ENCODE measurements at regions not wholly inside any gene's neighbourhood (a gene's known extent, or its start where the extent isn't known, plus 50 kb on each side); places are given as distances from the start of the nearest gene placed in this dataset.

GRCh38 chr3:80252113-80252512 lies 484.3 kb upstream of the ROBO1 start:
- Histone ChIP-seq H3K27me3 (ENCODE audit: control insufficient read depth in 2 of 2, insufficient read depth in 2 of 2, low read length in 2 of 2) (no peaks in the 10 kb centered on the region), H3K36me3 (ENCODE audit: control insufficient read depth, insufficient read depth, low read length) (no peaks in the 10 kb centered on the region), H3K27ac (ENCODE audit: extremely low read depth, low read depth, low read length) (no peak overlapping the region), H4K20me1 (replicated peaks; ENCODE audit: control insufficient read depth, insufficient read depth, low read length) (no peaks in the 10 kb centered on the region), H3K4me3 (no peak overlapping the region), H3K4me1 (replicated peaks in 1 of 2; ENCODE audit: control insufficient read depth in 2 of 2, insufficient read depth in 2 of 2, low read length in 2 of 2) (no peaks in the 10 kb centered on the region), H3K9me1 (ENCODE audit: control insufficient read depth, insufficient read depth, low read length) (no peaks in the 10 kb centered on the region), H3K9me3 (replicated peaks; ENCODE audit: control insufficient read depth, insufficient read depth, low read depth, low read length) (no peaks in the 10 kb centered on the region), H3K79me2 (ENCODE audit: control insufficient read depth, insufficient read depth, low read length) (no peaks in the 10 kb centered on the region), H3K4me2 (ENCODE audit: insufficient read depth, low read length) (no peak overlapping the region), H2AFZ (ENCODE audit: low read depth, low read length) (no peak overlapping the region), H3K9ac (ENCODE audit: insufficient read depth in 1 of 2, low read depth in 2 of 2, low read length in 2 of 2) (no peak overlapping the region)
- DNase-seq (ENCODE audit: extremely low read depth in 1 of 4, low spot score in 3 of 4) = no peak
- no peak for TF ChIP-seq DDX20 (tag; IDR thresholded peaks at IDR 0.05; ENCODE audit: low read depth)
- no peak for TF ChIP-seq OTX1 (CRISPR knock-in tag; IDR thresholded peaks at IDR 0.05)
- no peak for TF ChIP-seq ZNF263 (CRISPR knock-in tag; IDR thresholded peaks at IDR 0.05; ENCODE audit: borderline replicate concordance)
- no peak for TF ChIP-seq EP400 (IDR thresholded peaks at IDR 0.05)
- no peak for TF ChIP-seq HBP1 (CRISPR knock-in tag; IDR thresholded peaks at IDR 0.05)
- TF ChIP-seq ELF4 (CRISPR knock-in tag; IDR thresholded peaks at IDR 0.05) = no peak
- no peak for TF ChIP-seq POLR3A (IDR thresholded peaks at IDR 0.05; ENCODE audit: borderline replicate concordance, extremely low read depth, insufficient read depth, insufficient read length)
- TF ChIP-seq THRA (IDR thresholded peaks at IDR 0.05) = no peak
- no peak for TF ChIP-seq NCOR1 (IDR thresholded peaks at IDR 0.05)
- no peak for TF ChIP-seq ADNP (tag; IDR thresholded peaks at IDR 0.05)
- no peak for TF ChIP-seq ZNF518B (CRISPR knock-in tag; IDR thresholded peaks at IDR 0.05)
- TF ChIP-seq CAMTA2 (CRISPR knock-in tag; conservative IDR thresholded peaks at IDR 0.05) = no peak
- no peak for TF ChIP-seq ATF6 (CRISPR knock-in tag; IDR thresholded peaks at IDR 0.05)
- no peak for TF ChIP-seq ZNF668 (CRISPR knock-in tag; IDR thresholded peaks at IDR 0.05)
- no peak for TF ChIP-seq SIX5 (IDR thresholded peaks at IDR 0.05; ENCODE audit: borderline replicate concordance in 1 of 2, insufficient read depth in 1 of 2, low read depth in 1 of 2, low read length in 2 of 2)
- ATAC-seq = no peak
- no peak for FAIRE-seq
- intact Hi-C loops (cut with micrococcal nuclease) = no loop called here
- BruUV-seq (replicated peaks) = no TSS peak
- WGBS (ENCODE audit: insufficient coverage, low coverage, missing lambda C conversion rate) = 0% methylated on average over 2 of the region's 2 CpGs
- ChIA-PET POLR2A (no interaction called here), CTCF (ENCODE audit: low intra/inter-chr PET ratio) (no interaction called here)
- in situ Hi-C loops (cut with MboI) = no loop called here

Measured in K562 (cell line).